ENCODE measurements at regions not wholly inside any gene's neighbourhood (a gene's known extent, or its start where the extent isn't known, plus 50 kb on each side); places are given as distances from the start of the nearest gene placed in this dataset.

GRCh38 chr2:222353993-222354392, 55.2 kb upstream of the PAX3 start:
- FAIRE-seq (no peak), DNase-seq (ENCODE audit: low read depth, low spot score) (no peak), ATAC-seq (no peak)
- H3K79me2 ChIP-seq (ENCODE audit: control insufficient read depth, insufficient read depth, low read length) = no peaks in the 10 kb centered on the region
- H3K4me2 ChIP-seq (ENCODE audit: control insufficient read depth, insufficient read depth) = no peak overlapping the region
- H3K4me1 ChIP-seq (ENCODE audit: control insufficient read depth, insufficient read depth, low read length) = no peaks in the 10 kb centered on the region
- H3K4me3 ChIP-seq = no peak overlapping the region
- no peak overlapping the region for H3K9ac ChIP-seq (ENCODE audit: control insufficient read depth, insufficient read depth, low read length)
- H3K27me3 ChIP-seq (replicated peaks in 1 of 2; ENCODE audit: control insufficient read depth in 2 of 2, insufficient read depth in 2 of 2, low read length in 1 of 2) = peaks cover 0 to 3% of the 10 kb centered on the region in 2 experiments; a peak in 1 of 4 replicates
- POLR2A ChIA-PET = no interaction called here
- 3% methylated on average over 3 of the region's 3 CpGs for WGBS (ENCODE audit: insufficient coverage, insufficient replicate concordance, low lambda C conversion rate, missing lambda C conversion rate)
- no TSS peak for BruUV-seq (replicated peaks)
- RAD21 ChIA-PET (ENCODE audit: unreplicated experiment) = interaction anchor here (0.7 to 1.1 kb wide), 2 partner anchors 15 to 16 kb away, joined by 3 read pairs; no protein-coding TSS in a partner anchor
- TF ChIP-seq WRNIP1 (IDR thresholded peaks at IDR 0.05; ENCODE audit: borderline replicate concordance, low read depth, low read length) = no peak
- TF ChIP-seq E2F4 (IDR thresholded peaks at IDR 0.05; ENCODE audit: low read depth, low read length) = no peak
- TF ChIP-seq POLR2AphosphoS5 (IDR thresholded peaks at IDR 0.05; ENCODE audit: low read length) = no peak
- TF ChIP-seq SMARCA5 (IDR thresholded peaks at IDR 0.05) = no peak
- no peak for TF ChIP-seq SIX5 (IDR thresholded peaks at IDR 0.05; ENCODE audit: low read depth, low read length, severe bottlenecking)
- TF ChIP-seq MTA3 (IDR thresholded peaks at IDR 0.05; ENCODE audit: borderline replicate concordance, low read length) = no peak
- TF ChIP-seq, protein P1, sequence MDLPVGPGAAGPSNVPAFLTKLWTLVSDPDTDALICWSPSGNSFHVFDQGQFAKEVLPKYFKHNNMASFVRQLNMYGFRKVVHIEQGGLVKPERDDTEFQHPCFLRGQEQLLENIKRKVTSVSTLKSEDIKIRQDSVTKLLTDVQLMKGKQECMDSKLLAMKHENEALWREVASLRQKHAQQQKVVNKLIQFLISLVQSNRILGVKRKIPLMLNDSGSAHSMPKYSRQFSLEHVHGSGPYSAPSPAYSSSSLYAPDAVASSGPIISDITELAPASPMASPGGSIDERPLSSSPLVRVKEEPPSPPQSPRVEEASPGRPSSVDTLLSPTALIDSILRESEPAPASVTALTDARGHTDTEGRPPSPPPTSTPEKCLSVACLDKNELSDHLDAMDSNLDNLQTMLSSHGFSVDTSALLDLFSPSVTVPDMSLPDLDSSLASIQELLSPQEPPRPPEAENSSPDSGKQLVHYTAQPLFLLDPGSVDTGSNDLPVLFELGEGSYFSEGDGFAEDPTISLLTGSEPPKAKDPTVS (IDR thresholded peaks at IDR 0.05; ENCODE audit: low read depth, low read length) = no peak
- TF ChIP-seq SREBF2 (IDR thresholded peaks at IDR 0.05; ENCODE audit: low read length) = no peak
- TF ChIP-seq IRF4 (IDR thresholded peaks at IDR 0.05; ENCODE audit: low read depth, low read length) = no peak
- no peak for TF ChIP-seq ZNF384 (IDR thresholded peaks at IDR 0.05; ENCODE audit: borderline replicate concordance, low read depth, low read length)
- no peak for TF ChIP-seq ZBED1 (IDR thresholded peaks at IDR 0.05; ENCODE audit: borderline replicate concordance)
- no peaks in the 10 kb centered on the region for H3K36me3 ChIP-seq (ENCODE audit: control insufficient read depth in 2 of 2, insufficient read depth in 2 of 2, low read length in 1 of 2)
- no peaks in the 10 kb centered on the region for H4K20me1 ChIP-seq (ENCODE audit: control insufficient read depth, insufficient read depth)
- no peak overlapping the region for H2AFZ ChIP-seq (ENCODE audit: control insufficient read depth, low read depth, low read length)
- in situ Hi-C loops (cut with MboI) (no loop called here), intact Hi-C loops (cut with micrococcal nuclease; ENCODE audit: unreplicated experiment) (no loop called here)
- CTCF ChIA-PET = no interaction called here
- no peak overlapping the region for H3K27ac ChIP-seq (ENCODE audit: control insufficient read depth, insufficient read depth)
- SMC1A ChIA-PET (ENCODE audit: uncharacterized antibody, unreplicated experiment) = no interaction called here
- H3K9me3 ChIP-seq (replicated peaks; ENCODE audit: control insufficient read depth, insufficient read depth, low read length) = no peaks in the 10 kb centered on the region; the same call in 2 of the 3 replicates
